ENCODE measurements at regions not wholly inside any gene's neighbourhood (a gene's known extent, or its start where the extent isn't known, plus 50 kb on each side); places are given as distances from the start of the nearest gene placed in this dataset.
"Not testable (repeated sequence)": the region's sequence is repeated elsewhere in the genome, so short reads cannot be mapped to it uniquely, and the experiment has no call there.

GRCh38 chr16:65698791-65699321, 577.0 kb upstream of the CDH11 start:
- DNase-seq (ENCODE audit: low read depth) = peak; percentile 69
- no peak for TF ChIP-seq CTCF (IDR thresholded peaks at IDR 0.05; ENCODE audit: insufficient read depth, low read depth, low read length)
- H3K4me3 ChIP-seq (ENCODE audit: low read depth, low read length) = no peak overlapping the region

- no peak overlapping the region for H3K4me3 ChIP-seq (ENCODE audit: low read depth, low read length)
- no peak for TF ChIP-seq CTCF (IDR thresholded peaks at IDR 0.05; ENCODE audit: insufficient read depth, low read depth, low read length)
- no peak for DNase-seq (ENCODE audit: low read depth)
These were observed 575.7 kb upstream of the CDH11 start for GRCh38 chr16:65697521-65697920.

GRCh38 chr16:65697065-65697464, 575.2 kb upstream of the CDH11 start:
- DNase-seq (ENCODE audit: low read depth) = no peak
- H3K4me3 ChIP-seq (ENCODE audit: low read depth, low read length) = no peak overlapping the region
- TF ChIP-seq CTCF (IDR thresholded peaks at IDR 0.05; ENCODE audit: insufficient read depth, low read depth, low read length) = no peak

GRCh38 chr16:65691846-65692245, 570.0 kb upstream of the CDH11 start:
- not testable (repeated sequence) for H3K4me3 ChIP-seq (ENCODE audit: low read depth, low read length); DNase-seq (ENCODE audit: low read depth)

GRCh38 chr16:65689726-65690125, 567.9 kb upstream of the CDH11 start:
- TF ChIP-seq CTCF (IDR thresholded peaks at IDR 0.05; ENCODE audit: insufficient read depth, low read depth, low read length) = no peak
- no peak overlapping the region for H3K4me3 ChIP-seq (ENCODE audit: low read depth, low read length)
- no peak for DNase-seq (ENCODE audit: low read depth)

- H3K4me3 ChIP-seq (ENCODE audit: low read depth, low read length) = no peak overlapping the region
- no peak for TF ChIP-seq CTCF (IDR thresholded peaks at IDR 0.05; ENCODE audit: insufficient read depth, low read depth, low read length)
- DNase-seq (ENCODE audit: low read depth) = no peak
These were observed 566.4 kb upstream of the CDH11 start for GRCh38 chr16:65688301-65688700.

GRCh38 chr16:65684230-65684629, 562.4 kb upstream of the CDH11 start:
- no peak for TF ChIP-seq CTCF (IDR thresholded peaks at IDR 0.05; ENCODE audit: insufficient read depth, low read depth, low read length)
- no peak overlapping the region for H3K4me3 ChIP-seq (ENCODE audit: low read depth, low read length)
- no peak for DNase-seq (ENCODE audit: low read depth)

Measured in fibroblast of villous mesenchyme (primary cell).